T-cell (primary cell): ENCODE measurements at regions not wholly inside any gene's neighbourhood (a gene's known extent, or its start where the extent isn't known, plus 50 kb on each side); places are given as distances from the start of the nearest gene placed in this dataset.

ENCODE experiments used
- ATAC-seq, 4 experiments: fragments of 200-7000 bp in 3 of 4; fragments of 150-1000 bp in 1 of 4; cut with Tn5 transposase; replicated peaks in 1 of 4; 1 replicate in 3 of 4; 2 replicates in 1 of 4; pipeline ENCODE4 v1.10.0; 2021; ENCODE audit warnings: moderate library complexity in 3 of 4, mild to moderate bottlenecking in 2 of 4, moderate number of reproducible peaks in 1 of 4
- CTCF ChIA-PET, 2 donors: fragments of 300-600 bp; sonication (Branson Sonifier 250); formaldehyde crosslinking; loops; one replicate each; lab custom pipeline; 2022; ENCODE audit warnings: antibody characterized with exemption in 2 of 2; lab: Charles Lee
- POLR2A ChIA-PET, 2 donors: fragments of 300-600 bp; sonication (Branson Sonifier 250); formaldehyde crosslinking; loops; one replicate each; lab custom pipeline; 2022; ENCODE audit warnings: antibody characterized with exemption in 2 of 2; lab: Charles Lee
- DNase-seq, 35 experiments: peaks; one replicate each; pipeline versions ENCODE4 v3.0.0 to v3.0.0-alpha.2; 2013 to 2023
- H3K27ac ChIP-seq: one replicate; pipeline ENCODE4 v1.5.1; 2013; ENCODE audit warnings: low read length
- H3K27me3 ChIP-seq, 2 experiments: replicated peaks in 1 of 2; 1 replicate in 1 of 2; 2 replicates in 1 of 2; pipeline versions ENCODE4 v1.6.1 to v1.7.0; 2013; ENCODE audit warnings: low read length in 1 of 2, mixed read lengths in 1 of 2; ENCODE audit not compliant: control insufficient read depth in 2 of 2, insufficient read depth in 2 of 2; ENCODE audit errors: extremely low read depth in 1 of 2
- H3K36me3 ChIP-seq, 2 donors: 1 replicate in 1 of 2; 2 replicates in 1 of 2; pipeline versions ENCODE4 v1.6.1 to v1.7.0; 2013; ENCODE audit warnings: low read length in 1 of 2; ENCODE audit not compliant: control insufficient read depth in 2 of 2, insufficient read depth in 1 of 2; ENCODE audit errors: extremely low read depth in 1 of 2
- H3K4me1 ChIP-seq, 2 experiments: 1 replicate in 1 of 2; 2 replicates in 1 of 2; pipeline versions ENCODE4 v1.6.1 to v1.7.0; 2013; ENCODE audit warnings: low read length in 2 of 2, mixed read lengths in 1 of 2; ENCODE audit not compliant: insufficient read depth in 2 of 2, control insufficient read depth in 1 of 2; ENCODE audit errors: extremely low read depth in 1 of 2
- H3K4me3 ChIP-seq, 2 donors: 1 replicate in 1 of 2; 2 replicates in 1 of 2; pipeline versions ENCODE4 v1.5.1 to v1.7.0; 2013; ENCODE audit warnings: mild to moderate bottlenecking in 2 of 2, low read length in 1 of 2, moderate library complexity in 1 of 2; ENCODE audit not compliant: control insufficient read depth in 1 of 2; ENCODE audit errors: extremely low read depth in 1 of 2
- H3K9me3 ChIP-seq: 2 replicates; pipeline ENCODE4 v1.7.0; 2013
- H3K27ac Mint-ChIP-seq, 2 donors: one replicate each; pipeline ENCODE4 v1.8.0; 2020 to 2021; ENCODE audit warnings: mild to moderate bottlenecking in 2 of 2, mixed read lengths in 2 of 2
- H3K27me3 Mint-ChIP-seq, 2 donors: one replicate each; pipeline ENCODE4 v1.8.0; 2021 to 2022; ENCODE audit warnings: mixed read lengths in 2 of 2
- H3K36me3 Mint-ChIP-seq: one replicate; pipeline ENCODE4 v1.8.0; 2021; ENCODE audit warnings: mixed read lengths
- H3K4me1 Mint-ChIP-seq, 3 donors: one replicate each; pipeline ENCODE4 v1.8.0; 2020 to 2022; ENCODE audit warnings: mixed read lengths in 3 of 3, mild to moderate bottlenecking in 1 of 3
- H3K4me3 Mint-ChIP-seq, 3 donors: one replicate each; pipeline ENCODE4 v1.8.0; 2020 to 2022; ENCODE audit warnings: mild to moderate bottlenecking in 3 of 3, mixed read lengths in 3 of 3, moderate library complexity in 3 of 3
- H3K9me3 Mint-ChIP-seq, 3 donors: one replicate each; pipeline ENCODE4 v1.8.0; 2020 to 2022; ENCODE audit warnings: mixed read lengths in 3 of 3
- WGBS: methylation state at CpG from one replicate; pipeline ENCODE4 v1.1.5; 2013; ENCODE audit warnings: missing lambda C conversion rate; ENCODE audit not compliant: insufficient coverage; 5-methylcytosine and 5-hydroxymethylcytosine counted together

- WGBS, result 100% methylated on average over 1 of the region's 1 CpG
- H3K4me1 ChIP-seq, result no peaks in the 10 kb centered on the region
- Mint-ChIP-seq H3K4me3 (no peak overlapping the region), H3K27me3 (no peaks in the 10 kb centered on the region), H3K4me1 (peaks cover 0 to 5% (median 4%) of the 10 kb centered on the region in 3 donors), H3K36me3 (no peaks in the 10 kb centered on the region), H3K9me3 (no peaks in the 10 kb centered on the region), H3K27ac (no peak overlapping the region)
- no peak overlapping the region for H3K27ac ChIP-seq
- DNase-seq (no peak), ATAC-seq (no peak)
- CTCF ChIA-PET, result interaction anchor here in 1 of 2 donors (1.0 kb wide), 1 partner anchor 12 kb away, joined by 3 read pairs; no protein-coding TSS in a partner anchor
- POLR2A ChIA-PET, result no interaction called here
- no peaks in the 10 kb centered on the region for H3K9me3 ChIP-seq
- H3K4me3 ChIP-seq, result no peak overlapping the region
- no peaks in the 10 kb centered on the region for H3K36me3 ChIP-seq
- no peaks in the 10 kb centered on the region for H3K27me3 ChIP-seq
Measured at GRCh38 chr6:156416391-156416790, 360.8 kb upstream of the ARID1B start.

- H3K4me3 Mint-ChIP-seq, result no peak overlapping the region
- H3K4me3 ChIP-seq, result no peak overlapping the region
- H3K36me3 Mint-ChIP-seq, result no peaks in the 10 kb centered on the region
- H3K9me3 ChIP-seq, result no peaks in the 10 kb centered on the region
- POLR2A ChIA-PET, result no interaction called here
- H3K36me3 ChIP-seq, result no peaks in the 10 kb centered on the region
- CTCF ChIA-PET, result no interaction called here
- ATAC-seq (no peak), DNase-seq (no peak)
- H3K4me1 ChIP-seq, result no peaks in the 10 kb centered on the region
- H3K4me1 Mint-ChIP-seq, result peaks cover 0 to 2% (median 0%) of the 10 kb centered on the region in 3 donors
- H3K9me3 Mint-ChIP-seq, result no peaks in the 10 kb centered on the region
- no peaks in the 10 kb centered on the region for H3K27me3 ChIP-seq
- H3K27me3 Mint-ChIP-seq, result no peaks in the 10 kb centered on the region
- H3K27ac ChIP-seq, result no peak overlapping the region
- no peak overlapping the region for H3K27ac Mint-ChIP-seq
- WGBS, result no CpG with 5 or more reads among the region's 2 CpGs
Measured at GRCh38 chr6:156413154-156413553, 364.0 kb upstream of the ARID1B start.

GRCh38 chr6:156410649-156411048 lies 366.5 kb upstream of the ARID1B start:
- ChIA-PET CTCF (interaction anchor here in 1 of 2 donors (0.7 kb wide), 1 partner anchor 76 kb away, joined by 3 read pairs; no protein-coding TSS in a partner anchor), POLR2A (no interaction called here)
- Histone ChIP-seq H3K36me3 (no peaks in the 10 kb centered on the region), H3K27me3 (no peaks in the 10 kb centered on the region), H3K9me3 (no peaks in the 10 kb centered on the region), H3K4me3 (no peak overlapping the region), H3K4me1 (no peaks in the 10 kb centered on the region), H3K27ac (no peak overlapping the region)
- H3K36me3 Mint-ChIP-seq, result no peaks in the 10 kb centered on the region
- no peaks in the 10 kb centered on the region for H3K27me3 Mint-ChIP-seq
- H3K27ac Mint-ChIP-seq, result no peak overlapping the region
- H3K9me3 Mint-ChIP-seq, result no peaks in the 10 kb centered on the region
- ATAC-seq (no peak), DNase-seq (no peak)
- peaks cover 0 to 2% (median 0%) of the 10 kb centered on the region in 3 donors for H3K4me1 Mint-ChIP-seq
- no peak overlapping the region for H3K4me3 Mint-ChIP-seq

- WGBS, result 92% methylated on average over 2 of the region's 3 CpGs
- ATAC-seq (no peak), DNase-seq (no peak)
- H3K4me3 ChIP-seq, result no peak overlapping the region
- H3K4me1 ChIP-seq, result no peaks in the 10 kb centered on the region
- Mint-ChIP-seq H3K27ac (no peak overlapping the region), H3K36me3 (no peaks in the 10 kb centered on the region), H3K9me3 (no peaks in the 10 kb centered on the region), H3K27me3 (peaks cover 0 to 4% of the 10 kb centered on the region in 2 donors), H3K4me1 (peaks cover 0 to 2% (median 0%) of the 10 kb centered on the region in 3 donors), H3K4me3 (no peak overlapping the region)
- no peaks in the 10 kb centered on the region for H3K36me3 ChIP-seq
- POLR2A ChIA-PET, result no interaction called here
- CTCF ChIA-PET, result no interaction called here
- no peak overlapping the region for H3K27ac ChIP-seq
- no peaks in the 10 kb centered on the region for H3K27me3 ChIP-seq
- H3K9me3 ChIP-seq, result no peaks in the 10 kb centered on the region
Measured at GRCh38 chr6:156408655-156409054, 368.5 kb upstream of the ARID1B start.

GRCh38 chr6:156407334-156407733 lies 369.8 kb upstream of the ARID1B start:
- H3K4me1 ChIP-seq, result no peaks in the 10 kb centered on the region
- Mint-ChIP-seq H3K4me3 (no peak overlapping the region), H3K9me3 (no peaks in the 10 kb centered on the region), H3K36me3 (no peaks in the 10 kb centered on the region), H3K4me1 (peaks cover 0 to 2% (median 0%) of the 10 kb centered on the region in 3 donors), H3K27me3 (peaks cover 0 to 5% of the 10 kb centered on the region in 2 donors), H3K27ac (no peak overlapping the region)
- no peaks in the 10 kb centered on the region for H3K27me3 ChIP-seq
- no peaks in the 10 kb centered on the region for H3K36me3 ChIP-seq
- no peaks in the 10 kb centered on the region for H3K9me3 ChIP-seq
- no peak overlapping the region for H3K27ac ChIP-seq
- DNase-seq (no peak), ATAC-seq (no peak)
- ChIA-PET POLR2A (no interaction called here), CTCF (interaction anchor here in 1 of 2 donors (0.5 kb wide), 1 partner anchor 21 kb away, joined by 4 read pairs; no protein-coding TSS in a partner anchor)
- no peak overlapping the region for H3K4me3 ChIP-seq
- no CpG with 5 or more reads among the region's 3 CpGs for WGBS

- no peak for ATAC-seq
- POLR2A ChIA-PET, result no interaction called here
- Mint-ChIP-seq H3K27ac (no peak overlapping the region), H3K9me3 (no peaks in the 10 kb centered on the region), H3K27me3 (peaks cover 0 to 7% of the 10 kb centered on the region in 2 donors), H3K4me3 (no peak overlapping the region), H3K4me1 (peaks cover 0 to 2% (median 0%) of the 10 kb centered on the region in 3 donors), H3K36me3 (no peaks in the 10 kb centered on the region)
- WGBS, result no CpG with 5 or more reads among the region's 2 CpGs
- Histone ChIP-seq H3K27me3 (no peaks in the 10 kb centered on the region), H3K4me1 (no peaks in the 10 kb centered on the region), H3K9me3 (no peaks in the 10 kb centered on the region), H3K27ac (no peak overlapping the region), H3K36me3 (no peaks in the 10 kb centered on the region), H3K4me3 (no peak overlapping the region)
- no peak for DNase-seq
- CTCF ChIA-PET, result no interaction called here
Measured at GRCh38 chr6:156406688-156407087, 370.5 kb upstream of the ARID1B start.

GRCh38 chr6:156406099-156406498 lies 371.1 kb upstream of the ARID1B start:
- H3K4me3 ChIP-seq, result no peak overlapping the region
- ChIA-PET CTCF (no interaction called here), POLR2A (interaction anchor here in 1 of 2 donors (0.6 kb wide), 1 partner anchor 102 kb away, joined by 3 read pairs; no protein-coding TSS in a partner anchor)
- no peaks in the 10 kb centered on the region for H3K27me3 ChIP-seq
- no peaks in the 10 kb centered on the region for H3K36me3 ChIP-seq
- Mint-ChIP-seq H3K4me3 (no peak overlapping the region), H3K27me3 (peaks cover 0 to 7% of the 10 kb centered on the region in 2 donors), H3K36me3 (no peaks in the 10 kb centered on the region), H3K27ac (no peak overlapping the region), H3K9me3 (no peaks in the 10 kb centered on the region), H3K4me1 (peaks cover 0 to 3% (median 0%) of the 10 kb centered on the region in 3 donors)
- ATAC-seq, result no peak
- no peak overlapping the region for H3K27ac ChIP-seq
- H3K4me1 ChIP-seq, result no peaks in the 10 kb centered on the region
- H3K9me3 ChIP-seq, result no peaks in the 10 kb centered on the region
- 100% methylated on average over 1 of the region's 3 CpGs for WGBS
- DNase-seq, result no peak
